Caco-2 (cell line): ENCODE measurements at regions not wholly inside any gene's neighbourhood (a gene's known extent, or its start where the extent isn't known, plus 50 kb on each side); places are given as distances from the start of the nearest gene placed in this dataset.

Experiments used
- BruUV-seq: library from RNA; stranded (reverse); fragments of 400-500 nt; replicated peaks from 2 replicates; lab custom pipeline; 2021; lab: Mats Ljungman, UMichigan
- CTCF ChIA-PET: fragments of 300-600 bp; sonication (Branson Sonifier 250); formaldehyde crosslinking; loops from one replicate; lab custom pipeline; 2022; ENCODE audit warnings: antibody characterized with exemption; lab: Charles Lee
- POLR2A ChIA-PET: fragments of 300-600 bp; sonication (Branson Sonifier 250); formaldehyde crosslinking; loops from one replicate; lab custom pipeline; 2022; ENCODE audit warnings: antibody characterized with exemption; lab: Charles Lee
- DNase-seq, 2 experiments: peaks; one replicate each; pipeline versions ENCODE4 v3.0.0 to v3.0.0-alpha.2; 2020 to 2022
- H3K27me3 ChIP-seq: replicated peaks from 2 replicates; pipeline ENCODE4 v1.6.0; 2011; ENCODE audit warnings: low read length; ENCODE audit not compliant: control insufficient read depth, insufficient read depth
- H3K36me3 ChIP-seq: 2 replicates; pipeline ENCODE4 v1.5.1; 2011; ENCODE audit warnings: low read length; ENCODE audit not compliant: control insufficient read depth, insufficient read depth
- H3K4me1 ChIP-seq: fragments of 250-450 bp; sonication (Bioruptor Pico); 2 replicates; pipeline ENCODE4 v1.5.1; 2020; ENCODE audit warnings: mild to moderate bottlenecking
- H3K4me3 ChIP-seq: 2 replicates; pipeline ENCODE4 v1.5.1; 2011; ENCODE audit warnings: low read depth, mild to moderate bottlenecking, control low read depth, low read length
- H3K9me3 ChIP-seq: fragments of 250-450 bp; sonication (Bioruptor Pico); 2 replicates; pipeline ENCODE4 v1.5.1; 2020; ENCODE audit warnings: mild to moderate bottlenecking, moderate library complexity
- H3K27ac Mint-ChIP-seq: one replicate; pipeline ENCODE4 v1.8.0; 2022; ENCODE audit warnings: mixed read lengths; ENCODE audit not compliant: unreplicated experiment
- H3K27me3 Mint-ChIP-seq: one replicate; pipeline ENCODE4 v1.8.0; 2022; ENCODE audit warnings: mixed read lengths; ENCODE audit not compliant: insufficient read depth, unreplicated experiment
- H3K36me3 Mint-ChIP-seq: one replicate; pipeline ENCODE4 v1.8.0; 2022; ENCODE audit warnings: mild to moderate bottlenecking, mixed read lengths; ENCODE audit not compliant: insufficient read depth, unreplicated experiment
- H3K4me1 Mint-ChIP-seq: one replicate; pipeline ENCODE4 v1.8.0; 2022; ENCODE audit warnings: low read depth, mixed read lengths; ENCODE audit not compliant: unreplicated experiment
- H3K4me3 Mint-ChIP-seq: one replicate; pipeline ENCODE4 v1.8.0; 2022; ENCODE audit warnings: mild to moderate bottlenecking, moderate library complexity, mixed read lengths; ENCODE audit not compliant: unreplicated experiment
- H3K9me3 Mint-ChIP-seq: one replicate; pipeline ENCODE4 v1.8.0; 2022; ENCODE audit warnings: mixed read lengths; ENCODE audit not compliant: unreplicated experiment
- CTCF ChIP-seq, 2 experiments: fragments of 200-600 bp in 1 of 2; IDR thresholded peaks; 1 replicate in 1 of 2; 2 replicates in 1 of 2; pipeline versions ENCODE4 v1.5.1 to v1.8.0; 2011 to 2022; ENCODE audit warnings: antibody characterized with exemption in 1 of 2, control low read depth in 1 of 2, inconsistent platforms in 1 of 2, low read depth in 1 of 2, low read length in 1 of 2, mild to moderate bottlenecking in 1 of 2, moderate library complexity in 1 of 2; ENCODE audit not compliant: insufficient read depth in 1 of 2, severe bottlenecking in 1 of 2, unreplicated experiment in 1 of 2
- intact Hi-C: fragments of 100-400 bp; cut with micrococcal nuclease; formaldehyde crosslinking; loops from one replicate; pipeline ENCODE4 v1.10.0; 2022; ENCODE audit not compliant: unreplicated experiment

- Histone ChIP-seq H3K27me3 (no peaks in the 10 kb centered on the region), H3K4me3 (no peak overlapping the region), H3K9me3 (no peaks in the 10 kb centered on the region), H3K36me3 (no peaks in the 10 kb centered on the region), H3K4me1 (no peaks in the 10 kb centered on the region)
- H3K4me3 Mint-ChIP-seq = no peak overlapping the region
- no peak for TF ChIP-seq CTCF (IDR thresholded peaks at IDR 0.05; ENCODE audit: insufficient read depth in 1 of 2, low read depth in 1 of 2, low read length in 1 of 2, severe bottlenecking in 1 of 2, unreplicated experiment in 1 of 2)
- H3K36me3 Mint-ChIP-seq = no peaks in the 10 kb centered on the region
- CTCF ChIA-PET = no interaction called here
- H3K9me3 Mint-ChIP-seq = no peaks in the 10 kb centered on the region
- intact Hi-C loops = no loop called here
- POLR2A ChIA-PET = no interaction called here
- H3K27ac Mint-ChIP-seq = no peak overlapping the region
- no peak for DNase-seq
- BruUV-seq = no TSS peak
- H3K27me3 Mint-ChIP-seq = no peaks in the 10 kb centered on the region
- H3K4me1 Mint-ChIP-seq = no peaks in the 10 kb centered on the region
Measured at GRCh38 chr10:90604636-90605035, 253.2 kb downstream of the HTR7 start.

GRCh38 chr10:90605506-90605905 is 252.3 kb downstream of the HTR7 start:
- Mint-ChIP-seq H3K9me3 (no peaks in the 10 kb centered on the region), H3K4me3 (no peak overlapping the region), H3K27me3 (no peaks in the 10 kb centered on the region), H3K27ac (no peak overlapping the region), H3K4me1 (no peaks in the 10 kb centered on the region), H3K36me3 (no peaks in the 10 kb centered on the region)
- Histone ChIP-seq H3K9me3 (no peaks in the 10 kb centered on the region), H3K27me3 (no peaks in the 10 kb centered on the region), H3K4me3 (no peak overlapping the region), H3K36me3 (no peaks in the 10 kb centered on the region), H3K4me1 (no peaks in the 10 kb centered on the region)
- no peak for DNase-seq
- intact Hi-C loops = no loop called here
- no TSS peak for BruUV-seq
- CTCF ChIA-PET = no interaction called here
- no peak for TF ChIP-seq CTCF (IDR thresholded peaks at IDR 0.05; ENCODE audit: insufficient read depth in 1 of 2, low read depth in 1 of 2, low read length in 1 of 2, severe bottlenecking in 1 of 2, unreplicated experiment in 1 of 2)
- POLR2A ChIA-PET = no interaction called here

GRCh38 chr10:90612276-90612675 is 245.6 kb downstream of the HTR7 start:
- H3K27me3 ChIP-seq = no peaks in the 10 kb centered on the region
- Mint-ChIP-seq H3K27ac (no peak overlapping the region), H3K27me3 (peaks cover 7% of the 10 kb centered on the region), H3K9me3 (no peaks in the 10 kb centered on the region), H3K4me1 (no peaks in the 10 kb centered on the region), H3K36me3 (no peaks in the 10 kb centered on the region), H3K4me3 (no peak overlapping the region)
- no peak overlapping the region for H3K4me3 ChIP-seq
- H3K4me1 ChIP-seq = no peaks in the 10 kb centered on the region
- ChIA-PET POLR2A (no interaction called here), CTCF (no interaction called here)
- DNase-seq = no peak
- intact Hi-C loops = no loop called here
- H3K9me3 ChIP-seq = no peaks in the 10 kb centered on the region
- H3K36me3 ChIP-seq = no peaks in the 10 kb centered on the region
- BruUV-seq = no TSS peak
- no peak for TF ChIP-seq CTCF (IDR thresholded peaks at IDR 0.05; ENCODE audit: insufficient read depth in 1 of 2, low read depth in 1 of 2, low read length in 1 of 2, severe bottlenecking in 1 of 2, unreplicated experiment in 1 of 2)
